ENCODE measurements at regions not wholly inside any gene's neighbourhood (a gene's known extent, or its start where the extent isn't known, plus 50 kb on each side); places are given as distances from the start of the nearest gene placed in this dataset.
"Not testable (repeated sequence)": the region's sequence is repeated elsewhere in the genome, so short reads cannot be mapped to it uniquely, and the experiment has no call there.

DNA sequence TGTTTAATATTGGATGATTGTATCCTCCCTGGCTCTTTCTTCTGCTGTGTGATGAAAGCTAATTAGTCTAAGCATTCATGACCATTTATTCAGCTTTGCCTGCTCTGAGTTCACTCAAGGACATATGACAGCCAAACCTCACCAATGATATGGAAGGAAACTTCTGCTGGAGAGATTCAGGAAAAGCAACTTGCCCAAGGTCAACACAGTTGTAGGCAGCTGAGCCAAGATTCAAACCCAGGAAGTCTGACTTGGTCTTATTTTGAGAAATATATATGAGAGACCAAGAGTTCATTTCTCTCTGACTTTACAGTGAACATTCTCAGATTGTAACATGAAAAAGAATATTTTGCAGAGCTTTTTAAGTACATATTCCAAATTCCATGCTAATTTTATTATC lies 1588.5 kb upstream of the PIK3C3 start:
- no peak for DNase-seq (ENCODE audit: low read depth in 2 of 2)

GRCh38 chr18:40365526-40365925 lies 1589.5 kb upstream of the PIK3C3 start:
- no peak for DNase-seq (ENCODE audit: low read depth in 2 of 2)

GRCh38 chr18:40360558-40360957 lies 1594.5 kb upstream of the PIK3C3 start:
- no peak for DNase-seq (ENCODE audit: low read depth in 2 of 2)

DNA sequence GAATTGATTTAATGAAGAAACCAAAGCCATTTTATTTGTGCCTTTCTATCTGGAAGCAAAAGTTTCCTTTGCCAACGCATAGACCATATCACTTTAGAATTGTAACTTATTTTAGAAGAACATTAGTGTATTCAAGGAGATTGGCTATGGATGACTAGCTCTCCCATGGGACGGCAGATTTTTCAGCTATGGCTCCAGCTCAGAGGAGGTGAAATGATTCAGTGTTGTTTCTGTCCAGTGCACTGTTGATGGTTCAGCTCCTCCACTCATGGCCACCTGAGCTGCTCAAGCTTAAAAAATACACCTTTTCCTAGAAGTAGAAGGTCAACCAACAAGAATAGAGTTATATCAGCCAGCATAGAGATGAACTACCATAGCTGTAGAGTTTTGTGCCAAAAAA lies 1597.5 kb upstream of the PIK3C3 start:
- DNase-seq (ENCODE audit: low read depth in 2 of 2): no peak

DNA sequence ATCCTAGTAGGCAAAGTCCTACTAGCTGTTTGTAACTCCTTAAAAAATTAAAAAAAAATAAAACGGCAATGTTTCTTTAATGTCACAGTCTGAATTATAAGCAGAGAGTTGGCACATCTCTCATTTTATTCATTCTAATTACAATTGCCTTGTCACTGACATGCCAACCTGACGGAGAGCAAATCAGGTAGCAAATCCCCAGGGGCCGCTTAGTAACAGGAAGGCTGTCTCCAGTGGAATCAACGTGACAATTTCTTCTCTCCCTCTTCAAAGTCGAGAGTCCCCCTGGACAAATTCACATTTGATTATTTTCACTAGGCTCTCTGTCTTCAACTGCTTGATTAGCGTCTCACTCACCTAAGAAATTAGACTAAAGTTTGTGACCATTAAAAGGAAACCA lies 1598.9 kb upstream of the PIK3C3 start:
- DNase-seq (ENCODE audit: low read depth in 2 of 2): no peak

- no peak for DNase-seq (ENCODE audit: low read depth in 2 of 2)
These were observed 1599.3 kb upstream of the PIK3C3 start for GRCh38 chr18:40355726-40356125.

GRCh38 chr18:40348196-40348595 lies 1606.8 kb upstream of the PIK3C3 start:
- DNase-seq (ENCODE audit: low read depth in 2 of 2): no peak

GRCh38 chr18:40347261-40347660 lies 1607.8 kb upstream of the PIK3C3 start:
- DNase-seq (ENCODE audit: low read depth in 2 of 2): no peak

- DNase-seq (ENCODE audit: low read depth in 2 of 2): no peak
These were observed 1608.9 kb upstream of the PIK3C3 start for GRCh38 chr18:40346146-40346545.

DNA sequence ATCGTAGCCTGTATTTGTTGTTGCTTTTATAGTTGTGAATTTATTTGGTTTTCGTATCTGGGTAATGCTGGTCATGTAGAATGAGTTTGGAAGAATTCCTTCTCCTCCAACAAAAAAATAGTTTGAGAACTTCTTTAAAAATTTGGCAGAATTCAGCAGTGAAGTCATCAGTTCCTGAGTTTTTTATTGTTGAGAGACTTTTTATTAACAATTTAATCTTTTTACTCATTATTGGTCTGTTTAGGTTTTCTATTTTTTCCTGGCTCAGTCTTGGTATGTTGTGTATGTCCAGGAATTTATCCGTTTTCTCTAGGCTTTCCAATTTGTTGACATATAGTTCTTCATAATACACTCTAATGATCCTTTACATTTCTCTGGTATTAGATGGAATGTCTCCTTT lies 1613.3 kb upstream of the PIK3C3 start:
- DNase-seq (ENCODE audit: low read depth in 2 of 2): no peak

GRCh38 chr18:40338284-40338683 lies 1616.8 kb upstream of the PIK3C3 start:
- DNase-seq (ENCODE audit: low read depth in 2 of 2): no peak

DNA sequence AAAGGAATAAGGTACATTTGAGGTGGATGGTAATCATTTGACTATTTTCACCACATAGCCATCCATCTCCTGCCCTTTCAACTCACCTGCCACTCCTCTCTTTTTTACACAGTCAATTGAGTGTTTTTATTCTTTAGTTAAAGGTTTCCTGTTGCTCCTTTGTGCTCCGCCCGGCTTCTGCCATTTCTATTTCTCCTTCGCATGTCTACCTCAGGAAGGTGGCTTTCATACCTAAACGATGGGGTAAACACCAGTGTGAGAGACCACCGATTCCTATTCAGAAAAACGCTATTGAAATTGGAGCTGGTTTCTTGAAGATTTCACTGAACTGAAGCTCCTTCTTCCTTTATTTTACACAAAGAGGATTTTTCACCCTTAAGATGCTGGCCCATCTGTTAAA lies 1628.0 kb upstream of the PIK3C3 start:
- no peak for DNase-seq (ENCODE audit: low read depth in 2 of 2)

GRCh38 chr18:40325988-40326387 lies 1629.0 kb upstream of the PIK3C3 start:
- DNase-seq (ENCODE audit: low read depth in 2 of 2): no peak

- DNase-seq (ENCODE audit: low read depth in 2 of 2): no peak
These were observed 1640.8 kb upstream of the PIK3C3 start for GRCh38 chr18:40314199-40314598.

DNA sequence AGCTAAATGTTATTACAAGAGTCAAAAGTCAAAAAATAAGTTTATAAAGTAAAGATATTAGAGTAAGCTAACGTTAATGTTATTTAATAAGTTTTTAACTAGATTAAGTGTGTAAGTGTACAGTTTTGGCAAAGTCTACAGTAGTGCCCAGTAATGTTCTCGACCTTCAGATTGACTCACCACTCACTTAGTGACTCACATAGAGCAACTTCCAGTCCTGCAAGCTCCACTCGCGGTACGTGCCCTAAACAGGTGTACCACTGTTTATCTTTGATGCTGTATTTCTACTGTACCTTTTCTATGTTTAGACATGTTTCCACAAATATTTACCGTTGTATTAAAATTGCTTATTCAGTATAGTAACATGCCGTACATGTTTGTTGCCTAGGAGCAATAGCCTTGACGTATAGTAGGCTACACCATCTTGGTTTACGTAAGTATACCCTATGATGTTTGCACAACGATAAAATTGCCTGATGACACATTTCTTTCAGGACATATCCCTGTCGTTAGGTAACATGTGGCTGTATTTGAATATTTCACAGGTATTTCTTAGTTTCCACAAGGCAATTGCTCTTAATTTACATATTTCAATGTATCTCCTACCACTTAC lies 1641.9 kb upstream of the PIK3C3 start:
- no peak for DNase-seq (ENCODE audit: low read depth in 2 of 2)

DNA sequence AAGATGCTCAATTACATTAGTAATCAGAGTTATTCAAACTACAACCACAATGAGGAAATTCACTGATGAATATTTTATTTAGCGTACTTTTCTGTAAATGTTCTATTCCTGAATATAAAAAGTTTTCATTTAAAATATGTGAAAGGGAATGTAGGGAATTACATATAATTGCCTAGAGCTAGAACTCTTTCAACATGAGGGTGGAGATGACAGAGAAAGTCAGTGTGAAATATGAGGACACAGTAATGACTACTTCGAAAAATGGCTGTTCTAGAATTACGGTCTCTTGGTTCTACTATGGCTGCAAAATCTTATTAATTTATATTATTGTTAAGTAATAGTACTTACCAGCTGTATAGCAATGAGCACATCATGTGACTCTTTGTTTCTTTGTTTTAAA lies 1647.4 kb upstream of the PIK3C3 start:
- no peak for DNase-seq (ENCODE audit: low read depth in 2 of 2)

GRCh38 chr18:40296717-40297413 lies 1658.2 kb upstream of the PIK3C3 start:
- no peak for DNase-seq (ENCODE audit: low read depth in 2 of 2)

GRCh38 chr18:40292985-40293710 lies 1661.9 kb upstream of the PIK3C3 start:
- no peak for DNase-seq (ENCODE audit: low read depth in 2 of 2)

DNA sequence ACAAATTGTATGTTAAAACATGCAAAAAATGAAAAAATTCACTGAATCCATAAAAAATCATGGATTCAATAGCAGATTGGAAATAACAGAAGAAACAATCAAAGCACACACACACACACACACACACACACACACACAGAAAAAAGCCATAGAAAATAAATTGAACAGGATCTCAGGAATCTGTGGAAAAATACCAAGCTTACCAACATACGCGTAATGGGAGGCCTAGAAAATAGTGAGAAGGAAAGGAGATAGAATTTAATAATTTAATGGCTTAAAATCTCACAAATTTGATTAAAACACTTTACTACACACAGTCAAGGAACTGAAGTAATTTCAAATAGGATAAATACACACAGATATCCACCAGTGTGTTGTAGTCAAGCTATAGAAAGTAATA lies 1671.5 kb upstream of the PIK3C3 start:
- no peak for DNase-seq (ENCODE audit: low read depth in 2 of 2)

- DNase-seq (ENCODE audit: low read depth in 2 of 2): not testable (repeated sequence)
These were observed 1673.7 kb upstream of the PIK3C3 start for GRCh38 chr18:40281356-40281755.

- no peak for DNase-seq (ENCODE audit: low read depth in 2 of 2)
These were observed 1680.3 kb upstream of the PIK3C3 start for GRCh38 chr18:40274618-40275196.

- no peak for DNase-seq (ENCODE audit: low read depth in 2 of 2)
These were observed 1682.3 kb upstream of the PIK3C3 start for GRCh38 chr18:40272630-40273231.

All from stimulated activated CD4-positive, alpha-beta T cell treated with anti-CD3 and anti-CD28 coated beads, Interleukin-1b, Interleukin-23, amount 100 ng/mL, for 1 hour (primary cell).